Peyer's patch (tissue), 4 donors: ENCODE measurements at regions not wholly inside any gene's neighbourhood (a gene's known extent, or its start where the extent isn't known, plus 50 kb on each side); places are given as distances from the start of the nearest gene placed in this dataset.

Source experiments
- DNase-seq, 3 donors: peaks; one replicate each; pipeline ENCODE4 v3.0.0-alpha.2; 2017 to 2019
- H3K27ac ChIP-seq, 4 donors: fragments of 200-600 bp; sonication (generic); one replicate each; pipeline ENCODE4 v1.5.1; 2016 to 2019
- H3K27me3 ChIP-seq, 2 donors: fragments of 200-600 bp; sonication (generic); one replicate each; pipeline ENCODE4 v1.5.1; 2019
- H3K36me3 ChIP-seq, 3 donors: fragments of 200-600 bp; sonication (generic); one replicate each; pipeline ENCODE4 v1.5.1; 2016 to 2019
- H3K4me1 ChIP-seq, 4 donors: fragments of 200-600 bp; sonication (generic); one replicate each; pipeline ENCODE4 v1.5.1; 2016 to 2019
- H3K4me3 ChIP-seq, 4 donors: fragments of 200-600 bp; sonication (generic); 1 replicate in 3 of 4; 2 replicates in 1 of 4; pipeline ENCODE4 v1.5.1; 2016 to 2019; ENCODE audit warnings: mild to moderate bottlenecking in 1 of 4
- H3K9me3 ChIP-seq, 4 donors: fragments of 200-600 bp; sonication (generic); one replicate each; pipeline ENCODE4 v1.5.1; 2016 to 2019; ENCODE audit warnings: mild to moderate bottlenecking in 1 of 4
- POLR2A ChIP-seq, 2 donors: fragments of 450-650 bp; IDR thresholded peaks; one replicate each; pipeline ENCODE4 v1.5.1; 2017; ENCODE audit warnings: antibody characterized with exemption in 2 of 2, mild to moderate bottlenecking in 2 of 2, moderate library complexity in 2 of 2
- TF ChIP-seq, protein P1 (sequence below), 6 experiments: fragments of 450-650 bp in 4 of 6; fragments of 200-600 bp in 2 of 6; sonication (generic) in 1 of 6; IDR thresholded peaks; one replicate each; pipeline ENCODE4 v1.5.1; 2017 to 2019; ENCODE audit warnings: antibody characterized with exemption in 6 of 6, mild to moderate bottlenecking in 3 of 6, moderate library complexity in 1 of 6

- H3K36me3 ChIP-seq = no peaks in the 10 kb centered on the region
- DNase-seq = no peak
- TF ChIP-seq POLR2A (IDR thresholded peaks at IDR 0.05) = no peak
- TF ChIP-seq, protein P1, sequence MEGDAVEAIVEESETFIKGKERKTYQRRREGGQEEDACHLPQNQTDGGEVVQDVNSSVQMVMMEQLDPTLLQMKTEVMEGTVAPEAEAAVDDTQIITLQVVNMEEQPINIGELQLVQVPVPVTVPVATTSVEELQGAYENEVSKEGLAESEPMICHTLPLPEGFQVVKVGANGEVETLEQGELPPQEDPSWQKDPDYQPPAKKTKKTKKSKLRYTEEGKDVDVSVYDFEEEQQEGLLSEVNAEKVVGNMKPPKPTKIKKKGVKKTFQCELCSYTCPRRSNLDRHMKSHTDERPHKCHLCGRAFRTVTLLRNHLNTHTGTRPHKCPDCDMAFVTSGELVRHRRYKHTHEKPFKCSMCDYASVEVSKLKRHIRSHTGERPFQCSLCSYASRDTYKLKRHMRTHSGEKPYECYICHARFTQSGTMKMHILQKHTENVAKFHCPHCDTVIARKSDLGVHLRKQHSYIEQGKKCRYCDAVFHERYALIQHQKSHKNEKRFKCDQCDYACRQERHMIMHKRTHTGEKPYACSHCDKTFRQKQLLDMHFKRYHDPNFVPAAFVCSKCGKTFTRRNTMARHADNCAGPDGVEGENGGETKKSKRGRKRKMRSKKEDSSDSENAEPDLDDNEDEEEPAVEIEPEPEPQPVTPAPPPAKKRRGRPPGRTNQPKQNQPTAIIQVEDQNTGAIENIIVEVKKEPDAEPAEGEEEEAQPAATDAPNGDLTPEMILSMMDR (IDR thresholded peaks at IDR 0.05) = no peak
- H3K4me1 ChIP-seq = no peaks in the 10 kb centered on the region
- H3K9me3 ChIP-seq = no peaks in the 10 kb centered on the region
- H3K4me3 ChIP-seq = no peak overlapping the region
- no peak overlapping the region for H3K27ac ChIP-seq
- H3K27me3 ChIP-seq = no peaks in the 10 kb centered on the region
Observed at GRCh38 chr13:91278291-91278690, 69.2 kb upstream of the MIR17HG start.

DNA sequence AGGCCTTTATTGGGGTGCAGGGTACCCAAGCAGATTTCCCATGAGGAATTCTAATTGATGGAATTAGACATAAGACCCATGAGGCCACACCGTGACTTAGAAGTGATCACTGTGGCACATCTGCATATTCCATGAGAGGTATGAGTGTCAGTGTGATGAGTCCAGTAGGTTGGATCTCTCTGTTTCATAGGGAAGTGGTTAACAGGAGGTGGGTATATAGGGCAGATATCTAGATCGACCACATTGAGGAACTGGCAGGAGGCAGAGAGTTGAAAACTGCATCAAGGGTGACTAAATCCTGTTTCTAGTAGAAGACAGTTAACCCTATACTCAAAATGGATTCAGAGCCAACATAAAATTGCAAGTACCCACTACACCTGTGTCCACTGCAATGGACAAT is 68.6 kb upstream of the MIR17HG start:
- no peak for DNase-seq
- Histone ChIP-seq H3K27ac (no peak overlapping the region), H3K36me3 (no peaks in the 10 kb centered on the region), H3K27me3 (no peaks in the 10 kb centered on the region), H3K9me3 (no peaks in the 10 kb centered on the region), H3K4me1 (no peaks in the 10 kb centered on the region), H3K4me3 (no peak overlapping the region)
- TF ChIP-seq, protein P1 (IDR thresholded peaks at IDR 0.05) = no peak

DNA sequence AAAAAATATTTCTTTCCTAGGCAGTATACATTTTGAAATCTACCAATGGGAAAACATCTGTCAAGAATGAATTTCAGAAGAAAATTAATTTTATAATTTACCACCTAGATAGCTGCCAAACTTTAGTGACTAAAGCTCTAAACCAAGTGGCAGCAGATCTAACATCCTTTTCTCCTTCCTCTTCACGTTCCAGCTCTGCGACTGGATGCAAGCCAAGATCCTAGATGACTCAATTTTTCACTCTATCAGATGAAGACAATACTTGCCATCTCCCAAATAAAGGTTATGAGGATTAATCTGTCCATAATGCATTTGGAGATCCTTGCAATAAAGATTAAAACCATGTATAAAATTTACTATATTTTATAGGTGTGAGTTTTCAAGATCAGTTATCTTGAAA is 66.7 kb upstream of the MIR17HG start:
- Histone ChIP-seq H3K27ac (no peak overlapping the region), H3K9me3 (no peaks in the 10 kb centered on the region), H3K4me3 (no peak overlapping the region), H3K36me3 (no peaks in the 10 kb centered on the region), H3K27me3 (no peaks in the 10 kb centered on the region), H3K4me1 (no peaks in the 10 kb centered on the region)
- TF ChIP-seq, protein P1 (IDR thresholded peaks at IDR 0.05) = no peak
- TF ChIP-seq POLR2A (IDR thresholded peaks at IDR 0.05) = no peak
- no peak for DNase-seq

- Histone ChIP-seq H3K4me3 (no peak overlapping the region), H3K27ac (no peak overlapping the region), H3K27me3 (no peaks in the 10 kb centered on the region), H3K4me1 (no peaks in the 10 kb centered on the region), H3K36me3 (no peaks in the 10 kb centered on the region), H3K9me3 (no peaks in the 10 kb centered on the region)
- TF ChIP-seq, protein P1 (IDR thresholded peaks at IDR 0.05) = no peak
- no peak for TF ChIP-seq POLR2A (IDR thresholded peaks at IDR 0.05)
- no peak for DNase-seq
Observed at GRCh38 chr13:91284335-91284734, 63.2 kb upstream of the MIR17HG start.

DNA sequence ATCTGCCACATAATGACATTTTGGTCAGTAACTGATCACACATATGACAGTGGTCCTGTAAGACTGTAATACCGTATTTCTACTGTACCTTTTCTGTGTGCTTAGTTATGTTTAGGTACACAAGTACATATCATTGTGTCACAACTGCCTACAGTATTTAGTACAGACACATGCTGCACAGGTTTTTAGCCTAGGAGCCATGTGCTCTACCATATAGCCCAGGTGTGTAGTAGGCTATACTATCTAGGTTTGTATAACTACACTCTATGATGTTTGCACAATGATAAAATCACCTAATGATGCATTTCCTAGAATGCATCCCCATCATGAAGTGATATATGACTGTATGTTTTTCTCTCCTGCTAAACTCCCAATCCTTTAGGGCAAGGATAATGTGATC is 61.2 kb upstream of the MIR17HG start:
- no peak for TF ChIP-seq POLR2A (IDR thresholded peaks at IDR 0.05)
- TF ChIP-seq, protein P1 (IDR thresholded peaks at IDR 0.05) = no peak
- H3K4me1 ChIP-seq = no peaks in the 10 kb centered on the region
- no peak for DNase-seq
- H3K36me3 ChIP-seq = no peaks in the 10 kb centered on the region
- no peaks in the 10 kb centered on the region for H3K27me3 ChIP-seq
- no peak overlapping the region for H3K4me3 ChIP-seq
- H3K9me3 ChIP-seq = no peaks in the 10 kb centered on the region
- no peak overlapping the region for H3K27ac ChIP-seq

DNA sequence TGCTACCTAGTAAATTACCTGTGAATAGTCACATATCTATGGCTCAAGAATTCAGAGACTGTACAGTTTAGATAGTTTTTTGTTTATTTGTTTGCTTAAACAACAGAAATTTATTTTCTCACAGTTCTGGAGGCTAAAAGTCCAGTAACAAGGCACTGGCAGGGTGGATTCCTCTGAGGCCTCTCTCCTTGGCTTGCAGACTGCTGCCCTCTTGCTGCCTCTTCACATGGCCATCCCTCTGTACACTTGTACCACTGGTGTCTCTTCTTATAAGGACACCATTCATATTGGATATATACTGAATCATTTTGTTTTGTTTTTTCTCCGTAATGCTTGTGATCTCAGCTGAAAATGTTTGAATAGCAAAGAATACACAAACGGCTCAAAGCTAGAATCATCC is 56.4 kb upstream of the MIR17HG start:
- Histone ChIP-seq H3K4me1 (no peaks in the 10 kb centered on the region), H3K27ac (no peak overlapping the region), H3K4me3 (no peak overlapping the region), H3K36me3 (no peaks in the 10 kb centered on the region), H3K9me3 (no peaks in the 10 kb centered on the region), H3K27me3 (peaks cover 0 to 3% of the 10 kb centered on the region in 2 donors)
- no peak for DNase-seq
- TF ChIP-seq POLR2A (IDR thresholded peaks at IDR 0.05) = no peak
- TF ChIP-seq, protein P1 (IDR thresholded peaks at IDR 0.05) = no peak
